HG02981 (cell line): ENCODE measurements at regions not wholly inside any gene's neighbourhood (a gene's known extent, or its start where the extent isn't known, plus 50 kb on each side); places are given as distances from the start of the nearest gene placed in this dataset.

Experiments
- ATAC-seq: cut with Tn5 transposase; IDR thresholded peaks from one replicate; pipeline ENCODE4 v1.9.1; 2021; ENCODE audit warnings: mild to moderate bottlenecking, moderate library complexity; ENCODE audit not compliant: unreplicated experiment

DNA sequence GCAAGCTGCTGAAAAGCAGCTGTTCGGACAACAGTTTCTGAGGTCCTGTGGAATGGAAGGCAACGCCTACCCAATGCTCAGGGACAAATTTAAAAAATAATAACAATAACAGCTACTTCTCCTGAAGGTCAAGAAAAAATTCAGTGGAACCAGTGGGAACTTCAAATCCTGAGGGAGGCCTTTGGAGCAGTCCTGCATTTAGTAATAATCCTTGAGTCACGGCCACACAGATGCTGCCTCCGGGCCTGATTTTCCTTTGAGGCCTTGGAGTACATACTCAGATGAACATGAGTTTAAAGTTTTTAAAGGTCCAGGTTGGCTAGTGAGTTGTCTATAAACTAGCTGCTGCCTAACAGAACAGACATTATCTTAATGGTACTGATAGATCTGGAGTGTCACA lies 268.0 kb downstream of the MSRB3 start:
- no peak for ATAC-seq

- ATAC-seq: peak; percentile 100
Measured at GRCh38 chr12:65556676-65557437, 267.4 kb upstream of the HMGA2 start.

GRCh38 chr12:65557438-65558181 lies 266.7 kb upstream of the HMGA2 start:
- no peak for ATAC-seq

DNA sequence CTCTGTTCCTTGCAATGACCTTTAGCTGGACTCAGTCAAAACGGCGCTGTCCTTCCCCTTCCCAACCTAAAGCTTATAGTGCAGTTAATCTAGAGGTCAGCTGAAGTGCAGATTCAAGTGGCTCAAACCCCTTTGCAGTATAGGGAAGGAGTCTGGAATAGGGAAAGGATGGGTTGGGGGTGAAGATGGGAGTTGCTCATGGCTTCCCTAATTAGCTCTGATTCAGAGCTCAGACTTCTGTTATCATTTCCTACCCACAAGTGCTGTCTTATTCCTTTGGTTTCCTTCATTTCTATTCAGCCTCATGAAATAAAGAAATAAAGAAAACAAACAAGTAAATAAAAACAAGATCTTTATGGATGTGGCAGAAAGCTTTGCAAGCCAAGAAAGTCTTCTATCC lies 264.0 kb upstream of the HMGA2 start:
- no peak for ATAC-seq

DNA sequence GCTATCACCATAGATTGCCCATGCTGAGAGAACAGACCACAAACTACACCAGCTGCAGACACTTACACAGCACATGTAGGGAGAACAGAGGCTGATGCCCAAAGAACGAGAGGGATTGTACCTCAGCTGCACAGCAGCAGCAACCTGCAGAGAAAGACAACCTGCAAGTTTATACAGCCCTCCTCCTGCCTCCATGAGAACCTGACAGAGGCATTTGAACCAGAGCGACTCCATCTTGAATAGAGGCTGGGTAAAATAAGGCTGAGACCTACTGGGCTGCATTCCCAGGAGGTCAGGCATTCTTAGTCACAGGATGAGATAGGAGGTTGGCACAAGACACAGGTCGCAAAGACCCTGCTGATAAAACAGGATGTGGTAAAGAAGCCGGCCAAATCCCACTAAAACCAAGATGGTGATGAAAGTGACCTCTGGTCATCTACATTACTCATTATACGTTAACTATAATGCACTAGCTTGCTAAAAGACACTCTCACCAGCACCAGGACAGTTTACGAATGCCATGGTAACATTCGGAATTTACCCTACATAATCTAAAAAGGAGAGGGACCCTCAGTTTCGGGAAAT lies 262.4 kb upstream of the HMGA2 start:
- no peak for ATAC-seq

GRCh38 chr12:65565601-65566560 lies 258.4 kb upstream of the HMGA2 start:
- ATAC-seq: no peak

GRCh38 chr12:65566751-65567150 lies 257.5 kb upstream of the HMGA2 start:
- no peak for ATAC-seq

- no peak for ATAC-seq
Measured at GRCh38 chr12:65567820-65568219, 256.5 kb upstream of the HMGA2 start.

DNA sequence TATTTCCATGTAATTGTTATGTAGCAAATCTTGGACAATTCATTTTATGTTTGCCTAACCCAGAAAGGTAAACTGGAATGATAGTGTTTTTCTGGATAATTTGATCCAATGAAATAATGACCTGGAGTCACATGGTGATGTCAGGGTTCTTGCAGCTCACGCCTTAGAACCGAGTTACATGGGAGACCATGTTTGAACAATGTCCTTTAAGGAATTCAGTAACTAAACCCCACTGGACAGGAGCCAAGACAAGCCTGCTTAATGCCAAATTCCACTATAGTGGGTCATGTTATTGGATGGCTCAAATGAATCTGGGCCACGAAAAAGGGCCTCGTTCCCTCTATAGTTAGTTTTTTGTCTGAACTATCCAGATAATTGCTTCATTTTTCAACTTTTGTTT lies 255.8 kb upstream of the HMGA2 start:
- ATAC-seq: no peak

- ATAC-seq: no peak
Measured at GRCh38 chr12:65570451-65571130, 253.7 kb upstream of the HMGA2 start.

DNA sequence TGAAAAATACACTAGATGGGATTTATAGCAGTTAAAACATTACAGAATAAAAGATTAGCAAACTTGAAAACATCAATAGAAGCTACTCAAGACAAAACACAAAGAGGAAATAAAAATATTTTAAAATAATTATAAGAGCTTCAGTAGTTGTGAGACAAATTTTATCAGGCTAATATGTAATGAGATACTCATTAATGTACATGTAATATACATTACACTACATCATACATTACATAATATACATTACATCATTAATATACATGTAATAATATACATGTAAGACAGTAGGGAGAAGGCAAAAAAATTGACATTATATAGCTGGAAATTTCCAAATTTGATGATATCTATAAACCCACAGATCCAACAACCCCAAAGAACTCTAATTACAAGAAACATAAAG lies 249.4 kb upstream of the HMGA2 start:
- ATAC-seq: no peak

DNA sequence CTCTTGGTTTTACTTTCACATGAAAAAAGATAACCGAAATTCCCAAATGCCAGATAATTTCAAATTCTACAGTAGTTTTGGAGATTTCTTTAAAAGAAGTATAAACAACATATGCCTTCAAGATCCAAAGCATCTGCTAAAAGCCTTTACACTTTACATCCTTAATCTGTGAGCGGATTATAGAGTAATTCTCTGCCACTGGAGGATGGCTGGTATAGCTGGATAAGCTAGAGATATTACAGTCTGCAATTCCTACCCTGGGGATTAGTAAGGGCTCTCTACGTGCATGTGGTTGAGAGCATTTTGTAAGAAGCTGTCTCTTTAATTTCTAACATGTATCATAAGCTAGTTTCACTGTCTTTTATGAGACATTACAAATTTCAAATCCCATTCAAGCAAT lies 240.3 kb upstream of the HMGA2 start:
- no peak for ATAC-seq

- no peak for ATAC-seq
Measured at GRCh38 chr12:65585648-65586602, 238.4 kb upstream of the HMGA2 start.

GRCh38 chr12:65586796-65587195 lies 237.5 kb upstream of the HMGA2 start:
- no peak for ATAC-seq

GRCh38 chr12:65590318-65590717 lies 234.0 kb upstream of the HMGA2 start:
- no peak for ATAC-seq

GRCh38 chr12:65592416-65592815 lies 231.9 kb upstream of the HMGA2 start:
- ATAC-seq: no peak

DNA sequence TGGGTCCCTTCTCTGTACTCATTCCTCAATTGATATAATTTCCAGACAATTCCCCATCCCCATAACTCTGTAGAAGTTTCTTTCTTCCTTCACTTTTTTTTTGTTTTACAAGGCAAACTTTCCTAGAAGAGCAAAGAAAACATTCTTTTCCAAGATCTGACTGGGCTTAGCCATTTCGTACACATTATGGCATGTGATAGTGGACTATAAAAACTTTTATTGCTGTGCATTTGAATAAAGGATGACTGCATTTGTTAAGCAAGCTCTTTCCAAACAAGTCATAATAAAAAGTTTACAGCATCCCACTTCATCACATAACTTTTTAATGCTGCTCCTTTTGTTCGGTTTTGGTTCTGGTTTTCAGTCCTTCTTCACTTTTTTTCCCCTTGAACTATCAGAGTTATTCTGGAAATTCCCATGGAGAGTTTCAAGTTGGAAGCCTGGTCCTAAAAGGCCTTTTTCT lies 231.0 kb upstream of the HMGA2 start:
- ATAC-seq: no peak

DNA sequence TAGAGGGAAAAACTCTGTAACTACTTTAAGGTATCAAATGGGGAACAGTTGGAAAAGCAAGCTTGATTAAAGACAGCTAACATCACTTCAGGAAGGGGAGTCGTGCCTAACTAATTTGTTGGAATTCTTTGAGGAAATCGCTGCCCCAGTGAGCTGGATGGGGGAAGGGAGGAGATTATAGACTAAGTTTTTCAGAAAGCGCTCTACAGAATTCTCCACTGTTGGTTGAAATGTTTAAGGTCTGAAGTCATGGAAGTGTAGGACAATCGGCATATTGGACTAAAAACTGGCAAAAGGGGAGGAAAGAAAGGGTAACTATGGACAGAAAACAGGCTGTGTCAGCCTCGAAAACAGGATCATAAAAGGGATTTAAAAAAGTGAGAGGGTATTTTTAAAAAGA lies 229.9 kb upstream of the HMGA2 start:
- ATAC-seq: no peak

DNA sequence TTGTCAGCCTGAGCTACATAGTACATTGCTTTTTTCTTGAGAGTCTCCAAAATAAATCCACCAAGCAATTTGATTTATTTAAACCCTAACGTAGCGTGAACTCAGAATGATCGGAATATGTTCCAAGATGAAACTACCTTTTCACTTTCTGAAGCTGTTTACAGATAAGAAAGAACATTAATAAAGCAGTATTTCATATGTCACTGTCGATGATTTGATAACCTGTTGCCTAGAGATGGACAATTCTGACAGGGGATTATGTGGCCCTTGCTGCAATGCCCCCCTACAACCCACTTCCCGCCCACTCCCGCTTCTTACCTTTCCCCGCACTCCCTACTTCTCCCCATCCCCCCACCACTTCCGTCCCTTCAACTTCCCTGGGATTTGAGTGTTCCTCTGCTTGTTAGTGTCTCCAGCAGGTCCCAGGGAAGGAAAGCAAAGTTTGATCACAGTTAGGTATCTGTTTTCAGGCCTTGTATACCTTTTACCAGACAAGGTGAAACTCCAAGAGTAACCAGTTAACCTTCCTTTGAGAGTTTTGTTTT lies 229.2 kb upstream of the HMGA2 start:
- no peak for ATAC-seq
